ENCODE measurements at regions not wholly inside any gene's neighbourhood (a gene's known extent, or its start where the extent isn't known, plus 50 kb on each side); places are given as distances from the start of the nearest gene placed in this dataset.

- H3K9me3 ChIP-seq: no peaks in the 10 kb centered on the region
- in situ Hi-C loops (cut with MboI; ENCODE audit: low sequenced_read_pairs in 4 of 4) (no loop called here), intact Hi-C loops (cut with DNase I; ENCODE audit: low total_unique reads) (no loop called here)
- H3K27me3 ChIP-seq: no peaks in the 10 kb centered on the region
- ATAC-seq (no peak), DNase-seq (no peak)
- H3K27ac ChIP-seq: peak overlapping the region in 1 of 4 donors; percentile 14
- peaks cover 9 to 12% of the 10 kb centered on the region in 2 donors for H3K4me1 ChIP-seq
- no peak for TF ChIP-seq CTCF (IDR thresholded peaks at IDR 0.05 in 4 of 5, conservative IDR thresholded peaks at IDR 0.05 in 1 of 5)
- TF ChIP-seq POLR2A (IDR thresholded peaks at IDR 0.05): no peak
- no peak overlapping the region for H3K4me3 ChIP-seq
- H3K36me3 ChIP-seq: no peaks in the 10 kb centered on the region
These were observed 775.4 kb downstream of the NTRK3 start for GRCh38 chr15:87481126-87481525.

GRCh38 chr15:87478687-87479072 is 777.9 kb downstream of the NTRK3 start:
- in situ Hi-C loops (cut with MboI; ENCODE audit: low sequenced_read_pairs in 4 of 4) (no loop called here), intact Hi-C loops (cut with DNase I; ENCODE audit: low total_unique reads) (no loop called here)
- peak overlapping the region; percentile 78 to 88 (median 83) for H3K27ac ChIP-seq
- DNase-seq: no peak
- H3K27me3 ChIP-seq: no peaks in the 10 kb centered on the region
- no peak overlapping the region for H3K4me3 ChIP-seq
- no peaks in the 10 kb centered on the region for H3K9me3 ChIP-seq
- peaks cover 9 to 12% of the 10 kb centered on the region in 2 donors for H3K4me1 ChIP-seq
- no peak for TF ChIP-seq POLR2A (IDR thresholded peaks at IDR 0.05)
- TF ChIP-seq CTCF (IDR thresholded peaks at IDR 0.05 in 4 of 5, conservative IDR thresholded peaks at IDR 0.05 in 1 of 5): no peak
- peak in 1 of 2 donors; percentile 31 for ATAC-seq
- H3K36me3 ChIP-seq: no peaks in the 10 kb centered on the region

DNA sequence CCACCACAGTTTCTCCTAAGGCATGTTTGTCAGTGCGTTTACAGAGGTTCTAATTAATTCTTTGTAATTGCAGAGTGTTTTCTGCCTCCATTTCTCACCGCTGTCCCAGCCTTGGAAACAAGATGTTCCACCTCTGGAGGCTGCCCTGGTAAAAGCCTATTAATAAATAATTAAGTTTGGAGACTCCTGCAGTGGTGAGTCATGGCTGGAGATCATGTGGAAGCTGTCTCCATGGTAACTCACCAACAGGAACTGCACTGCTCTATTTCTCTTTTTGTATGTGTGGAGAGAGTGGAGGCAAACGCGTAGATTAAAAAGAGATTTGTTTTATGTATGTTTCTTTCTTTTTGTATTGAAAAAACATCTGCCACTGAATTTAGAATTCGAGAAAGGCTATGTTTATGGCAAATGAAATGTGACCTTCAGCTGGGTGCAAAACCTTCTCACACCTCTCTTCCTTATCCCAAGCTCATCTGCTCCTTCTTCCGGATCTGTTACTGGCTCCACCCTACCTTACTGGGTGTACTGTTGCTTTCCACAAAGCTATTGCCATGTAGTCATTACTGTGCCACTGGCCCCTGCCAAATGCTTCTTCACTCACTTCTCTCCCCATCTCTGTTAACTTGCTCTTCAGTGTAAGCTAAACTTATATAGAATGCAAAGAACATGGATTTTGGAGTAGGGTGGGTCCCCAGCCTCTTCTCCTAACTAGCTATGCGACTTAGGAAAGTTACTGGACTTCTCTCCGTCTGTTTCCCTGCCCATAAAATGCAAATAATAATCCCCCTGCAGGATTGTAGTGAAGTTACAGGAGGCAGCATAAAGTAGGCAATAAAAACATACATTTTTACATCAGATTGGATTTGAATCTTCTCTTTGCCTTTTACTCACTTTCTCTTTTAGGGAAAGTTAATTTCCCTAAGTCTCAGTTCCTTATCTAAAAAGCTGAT is 778.5 kb downstream of the NTRK3 start:
- in situ Hi-C loops (cut with MboI; ENCODE audit: low sequenced_read_pairs in 4 of 4) (no loop called here), intact Hi-C loops (cut with DNase I; ENCODE audit: low total_unique reads) (no loop called here)
- H3K27me3 ChIP-seq: no peaks in the 10 kb centered on the region
- peak; percentile 97 to 99 for ATAC-seq
- H3K27ac ChIP-seq: peak overlapping the region; percentile 78 to 88 (median 83)
- no peaks in the 10 kb centered on the region for H3K9me3 ChIP-seq
- peak; percentile 24 to 30 for TF ChIP-seq POLR2A (IDR thresholded peaks at IDR 0.05)
- TF ChIP-seq CTCF (IDR thresholded peaks at IDR 0.05 in 4 of 5, conservative IDR thresholded peaks at IDR 0.05 in 1 of 5): no peak
- H3K36me3 ChIP-seq: no peaks in the 10 kb centered on the region
- peak; percentile 59 to 65 for DNase-seq
- H3K4me1 ChIP-seq: peaks cover 9 to 12% of the 10 kb centered on the region in 2 donors
- H3K4me3 ChIP-seq: peak overlapping the region; percentile 32 to 46 (median 34)

- ATAC-seq: no peak
- intact Hi-C loops (cut with DNase I; ENCODE audit: low total_unique reads) (no loop called here), in situ Hi-C loops (cut with MboI; ENCODE audit: low sequenced_read_pairs in 4 of 4) (no loop called here)
- Histone ChIP-seq H3K27me3 (no peaks in the 10 kb centered on the region), H3K4me3 (no peak overlapping the region), H3K27ac (peak overlapping the region; percentile 78 to 88 (median 83)), H3K36me3 (no peaks in the 10 kb centered on the region), H3K9me3 (no peaks in the 10 kb centered on the region), H3K4me1 (peaks cover 9 to 12% of the 10 kb centered on the region in 2 donors)
- no peak for TF ChIP-seq CTCF (IDR thresholded peaks at IDR 0.05 in 4 of 5, conservative IDR thresholded peaks at IDR 0.05 in 1 of 5)
- TF ChIP-seq POLR2A (IDR thresholded peaks at IDR 0.05): no peak
- DNase-seq: no peak
These were observed 779.5 kb downstream of the NTRK3 start for GRCh38 chr15:87477026-87477425.
